HTR-8/SVneo (cell line): ENCODE measurements at regions not wholly inside any gene's neighbourhood (a gene's known extent, or its start where the extent isn't known, plus 50 kb on each side); places are given as distances from the start of the nearest gene placed in this dataset.

Source experiments
- DNase-seq: peaks from one replicate; pipeline ENCODE4 v3.0.0; 2011; ENCODE audit warnings: low spot score, mixed read lengths; ENCODE audit not compliant: insufficient read length
- FAIRE-seq: peaks from 2 replicates; lab custom pipeline; 2011; peaks lifted over from hg19 to GRCh38; lab: Jason Lieb, UNC

DNA sequence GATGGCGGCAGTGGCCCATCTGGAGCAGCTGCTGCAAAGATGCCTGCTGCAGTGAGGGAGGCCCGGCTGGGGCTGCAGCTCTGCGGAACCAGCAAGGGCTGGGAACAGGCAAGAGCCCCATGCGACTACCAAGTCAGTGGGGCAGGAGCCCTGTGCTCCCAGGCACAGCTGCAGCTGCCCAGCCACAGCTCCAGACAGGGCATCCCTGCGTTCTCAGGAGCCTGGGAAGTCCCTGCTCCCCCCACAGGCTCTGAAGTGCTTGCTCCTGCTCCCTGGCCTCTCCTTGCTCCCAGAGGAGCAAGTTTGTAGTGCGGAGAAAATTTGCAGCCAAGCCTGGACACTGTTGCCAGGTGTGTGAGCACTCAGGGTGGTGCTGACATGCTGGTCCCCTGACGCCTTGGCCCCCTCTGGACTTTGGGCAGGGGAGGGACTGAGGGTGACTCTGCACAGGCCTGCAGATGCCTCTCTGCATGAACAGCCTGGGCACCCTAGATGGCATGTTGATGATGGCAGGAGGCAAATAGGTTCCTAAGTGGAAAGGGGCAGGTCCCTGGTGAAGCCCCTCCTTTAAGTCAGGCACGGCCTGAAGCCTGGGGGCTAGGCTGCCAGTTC is 105.6 kb downstream of the LYZL1 start:
- DNase-seq, result no peak
- FAIRE-seq, result no peak

GRCh38 chr10:29395409-29395808 is 106.5 kb downstream of the LYZL1 start:
- FAIRE-seq, result no peak
- DNase-seq, result no peak

- FAIRE-seq (no peak), DNase-seq (no peak)
Measured at GRCh38 chr10:29397221-29397620, 108.4 kb downstream of the LYZL1 start.

GRCh38 chr10:29403208-29403607 is 114.3 kb downstream of the LYZL1 start:
- no peak for FAIRE-seq
- no peak for DNase-seq

GRCh38 chr10:29407280-29407858 is 118.5 kb downstream of the LYZL1 start:
- FAIRE-seq, result no peak
- no peak for DNase-seq
